GM18867 (cell line): ENCODE measurements at regions not wholly inside any gene's neighbourhood (a gene's known extent, or its start where the extent isn't known, plus 50 kb on each side); places are given as distances from the start of the nearest gene placed in this dataset.

Source experiments
- ATAC-seq: cut with Tn5 transposase; IDR thresholded peaks from one replicate; pipeline ENCODE4 v1.9.1; 2021; ENCODE audit warnings: mild to moderate bottlenecking, moderate library complexity; ENCODE audit not compliant: unreplicated experiment

- no peak for ATAC-seq
These were observed 167.6 kb downstream of the LINC00237 start for GRCh38 chr20:20938599-20938998.

- ATAC-seq, result no peak
These were observed 168.0 kb downstream of the LINC00237 start for GRCh38 chr20:20938131-20938530.

GRCh38 chr20:20933142-20933958, 172.8 kb downstream of the LINC00237 start:
- no peak for ATAC-seq

- ATAC-seq, result no peak
These were observed 174.0 kb downstream of the LINC00237 start for GRCh38 chr20:20932156-20932555.

- no peak for ATAC-seq
These were observed 174.5 kb downstream of the LINC00237 start for GRCh38 chr20:20931632-20932031.

GRCh38 chr20:20931024-20931423, 175.1 kb downstream of the LINC00237 start:
- no peak for ATAC-seq

- ATAC-seq, result no peak
These were observed 175.7 kb downstream of the LINC00237 start for GRCh38 chr20:20930500-20930899.

GRCh38 chr20:20929341-20929740, 176.8 kb downstream of the LINC00237 start:
- ATAC-seq, result no peak

- no peak for ATAC-seq
These were observed 179.8 kb downstream of the LINC00237 start for GRCh38 chr20:20926222-20926905.

- ATAC-seq, result no peak
These were observed 185.7 kb downstream of the LINC00237 start for GRCh38 chr20:20920433-20920832.

- ATAC-seq, result no peak
These were observed 190.3 kb downstream of the LINC00237 start for GRCh38 chr20:20915844-20916243.

- ATAC-seq, result no peak
These were observed 192.0 kb upstream of the RALGAPA2 start for GRCh38 chr20:20904501-20904831.

- no peak for ATAC-seq
These were observed 191.5 kb upstream of the RALGAPA2 start for GRCh38 chr20:20903773-20904500.

- ATAC-seq, result no peak
These were observed 185.5 kb upstream of the RALGAPA2 start for GRCh38 chr20:20897922-20898321.

- no peak for ATAC-seq
These were observed 184.7 kb upstream of the RALGAPA2 start for GRCh38 chr20:20897145-20897544.

GRCh38 chr20:20896606-20897005, 184.2 kb upstream of the RALGAPA2 start:
- no peak for ATAC-seq

- ATAC-seq, result no peak
These were observed 183.1 kb upstream of the RALGAPA2 start for GRCh38 chr20:20895537-20895936.

GRCh38 chr20:20894753-20895152, 182.3 kb upstream of the RALGAPA2 start:
- ATAC-seq, result no peak

GRCh38 chr20:20894280-20894679, 181.8 kb upstream of the RALGAPA2 start:
- ATAC-seq, result no peak

GRCh38 chr20:20892328-20892727, 179.9 kb upstream of the RALGAPA2 start:
- ATAC-seq, result no peak

GRCh38 chr20:20890751-20891150, 178.3 kb upstream of the RALGAPA2 start:
- ATAC-seq, result no peak

GRCh38 chr20:20888936-20889335, 176.5 kb upstream of the RALGAPA2 start:
- ATAC-seq, result no peak
